ENCODE measurements at regions not wholly inside any gene's neighbourhood (a gene's known extent, or its start where the extent isn't known, plus 50 kb on each side); places are given as distances from the start of the nearest gene placed in this dataset.

DNA sequence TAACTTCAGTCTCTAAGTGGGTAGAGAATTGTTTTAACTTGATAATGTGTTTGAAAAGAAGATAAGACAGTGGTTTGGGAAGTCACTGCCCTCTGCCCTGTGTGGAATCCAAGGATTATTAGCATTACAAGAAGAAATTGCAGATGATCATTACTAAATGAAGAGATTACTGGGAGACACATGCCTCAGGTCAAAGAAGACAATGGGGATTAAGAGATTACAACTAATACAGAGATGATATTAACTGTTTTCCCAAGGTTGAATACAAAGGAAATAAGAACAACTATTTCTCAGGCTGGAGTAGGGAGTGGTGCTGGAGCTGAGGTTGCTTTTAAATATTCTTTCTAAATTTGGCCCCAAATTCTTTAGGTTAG, 166.0 kb downstream of the TRMT11 start:
- Histone ChIP-seq H3K27me3 (no peaks in the 10 kb centered on the region), H3K4me3 (ENCODE audit: low read depth, low read length) (no peak overlapping the region), H3K9me3 (no peaks in the 10 kb centered on the region; the same call in 1 of the 2 replicates), H3K4me1 (no peaks in the 10 kb centered on the region), H3K36me3 (no peaks in the 10 kb centered on the region)
- DNase-seq, result no peak
- TF ChIP-seq, protein P1, sequence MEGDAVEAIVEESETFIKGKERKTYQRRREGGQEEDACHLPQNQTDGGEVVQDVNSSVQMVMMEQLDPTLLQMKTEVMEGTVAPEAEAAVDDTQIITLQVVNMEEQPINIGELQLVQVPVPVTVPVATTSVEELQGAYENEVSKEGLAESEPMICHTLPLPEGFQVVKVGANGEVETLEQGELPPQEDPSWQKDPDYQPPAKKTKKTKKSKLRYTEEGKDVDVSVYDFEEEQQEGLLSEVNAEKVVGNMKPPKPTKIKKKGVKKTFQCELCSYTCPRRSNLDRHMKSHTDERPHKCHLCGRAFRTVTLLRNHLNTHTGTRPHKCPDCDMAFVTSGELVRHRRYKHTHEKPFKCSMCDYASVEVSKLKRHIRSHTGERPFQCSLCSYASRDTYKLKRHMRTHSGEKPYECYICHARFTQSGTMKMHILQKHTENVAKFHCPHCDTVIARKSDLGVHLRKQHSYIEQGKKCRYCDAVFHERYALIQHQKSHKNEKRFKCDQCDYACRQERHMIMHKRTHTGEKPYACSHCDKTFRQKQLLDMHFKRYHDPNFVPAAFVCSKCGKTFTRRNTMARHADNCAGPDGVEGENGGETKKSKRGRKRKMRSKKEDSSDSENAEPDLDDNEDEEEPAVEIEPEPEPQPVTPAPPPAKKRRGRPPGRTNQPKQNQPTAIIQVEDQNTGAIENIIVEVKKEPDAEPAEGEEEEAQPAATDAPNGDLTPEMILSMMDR (IDR thresholded peaks at IDR 0.05; ENCODE audit: low read depth, low read length), result no peak

DNA sequence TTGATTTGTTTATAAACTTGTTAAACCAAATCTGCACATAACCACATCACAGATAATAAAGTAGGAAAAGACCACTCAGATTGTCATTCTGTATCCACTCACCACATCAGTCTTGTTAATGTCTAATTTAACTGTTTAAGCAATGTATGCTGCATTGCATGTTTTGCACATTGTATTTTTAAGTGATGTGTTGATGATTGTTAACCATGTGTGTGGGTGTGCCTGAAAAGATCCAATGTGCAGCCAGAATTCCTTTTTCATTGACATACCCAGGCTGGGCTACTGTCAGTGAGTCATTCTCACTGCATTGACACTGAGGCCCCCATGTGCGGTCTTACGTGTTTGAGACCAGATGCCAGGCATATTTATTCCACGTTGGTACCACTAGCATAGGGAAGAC, 167.3 kb downstream of the TRMT11 start:
- Histone ChIP-seq H3K4me1 (no peaks in the 10 kb centered on the region), H3K9me3 (no peaks in the 10 kb centered on the region; the same call in 1 of the 2 replicates), H3K36me3 (no peaks in the 10 kb centered on the region), H3K27me3 (no peaks in the 10 kb centered on the region), H3K4me3 (ENCODE audit: low read depth, low read length) (no peak overlapping the region)
- no peak for DNase-seq
- TF ChIP-seq, protein P1 (IDR thresholded peaks at IDR 0.05; ENCODE audit: low read depth, low read length), result no peak

DNA sequence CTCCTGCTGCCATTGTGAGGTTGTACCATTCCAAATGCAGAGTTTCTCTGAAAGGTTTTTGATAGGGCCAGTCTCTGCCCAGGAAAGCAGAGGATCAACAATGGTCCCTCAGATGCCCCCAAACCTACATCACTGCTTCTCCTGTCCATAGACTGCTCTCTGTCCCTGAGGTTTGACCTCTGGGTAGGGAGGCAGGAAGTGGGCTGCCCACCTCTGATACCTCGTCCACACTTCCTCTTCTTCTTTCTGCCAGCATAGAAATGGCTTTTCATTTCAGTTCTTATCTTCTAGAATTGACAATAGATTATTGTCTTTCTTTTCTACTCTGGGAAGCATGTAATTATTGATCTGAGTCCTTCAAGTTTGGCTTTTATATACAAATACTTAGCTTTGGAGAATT, 170.6 kb downstream of the TRMT11 start:
- Histone ChIP-seq H3K9me3 (no peaks in the 10 kb centered on the region; the same call in 1 of the 2 replicates), H3K27me3 (no peaks in the 10 kb centered on the region), H3K36me3 (no peaks in the 10 kb centered on the region), H3K4me3 (ENCODE audit: low read depth, low read length) (no peak overlapping the region), H3K4me1 (no peaks in the 10 kb centered on the region)
- DNase-seq, result no peak
- TF ChIP-seq, protein P1 (IDR thresholded peaks at IDR 0.05; ENCODE audit: low read depth, low read length), result no peak

DNA sequence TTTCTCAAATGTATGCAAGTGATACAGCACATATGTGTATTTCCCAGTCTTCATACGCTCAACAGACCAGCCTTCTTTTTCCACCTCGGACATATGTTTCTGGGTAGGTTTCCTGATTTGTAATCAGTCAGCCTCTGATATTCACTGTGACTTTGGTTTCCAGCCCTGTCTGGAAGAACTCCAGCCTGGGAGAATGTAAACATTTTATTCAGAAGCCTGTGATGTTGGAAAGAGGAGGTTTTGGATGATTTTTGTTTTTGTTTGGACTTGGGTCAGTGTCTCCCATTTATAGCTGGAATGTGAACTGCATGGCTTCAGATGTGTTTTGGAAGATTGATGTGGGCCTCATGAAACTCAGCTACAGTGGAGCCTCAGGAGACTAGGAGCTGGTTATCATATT, 172.2 kb upstream of the CENPW start:
- H3K9me3 ChIP-seq, result no peaks in the 10 kb centered on the region
- no peaks in the 10 kb centered on the region for H3K27me3 ChIP-seq
- no peak for DNase-seq
- TF ChIP-seq, protein P1 (IDR thresholded peaks at IDR 0.05; ENCODE audit: low read depth, low read length), result no peak
- H3K4me3 ChIP-seq (ENCODE audit: low read depth, low read length), result no peak overlapping the region
- no peaks in the 10 kb centered on the region for H3K36me3 ChIP-seq
- no peaks in the 10 kb centered on the region for H3K4me1 ChIP-seq

DNA sequence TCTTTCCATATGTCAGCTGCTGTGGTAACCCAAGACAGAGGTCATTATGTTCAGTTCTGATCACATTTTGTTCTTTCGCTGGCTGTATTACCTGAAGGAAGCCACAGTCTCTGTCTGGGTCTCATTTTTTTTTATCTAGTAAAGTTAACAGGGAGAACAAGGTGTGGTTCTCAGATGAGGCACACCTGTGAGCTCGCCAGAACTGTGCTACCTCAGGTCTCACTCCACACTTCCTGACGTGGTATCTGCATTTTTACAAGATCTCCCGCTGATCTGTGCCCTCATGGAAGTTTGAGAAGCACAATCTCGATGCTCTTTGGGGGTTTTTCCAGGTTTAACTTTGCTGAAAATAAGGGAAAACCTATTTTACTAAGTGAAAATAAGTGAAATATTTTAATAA, 169.5 kb upstream of the CENPW start:
- Histone ChIP-seq H3K27me3 (no peaks in the 10 kb centered on the region), H3K4me3 (ENCODE audit: low read depth, low read length) (no peak overlapping the region), H3K4me1 (no peaks in the 10 kb centered on the region), H3K9me3 (no peaks in the 10 kb centered on the region), H3K36me3 (no peaks in the 10 kb centered on the region)
- DNase-seq, result no peak
- TF ChIP-seq, protein P1 (IDR thresholded peaks at IDR 0.05; ENCODE audit: low read depth, low read length), result no peak

DNA sequence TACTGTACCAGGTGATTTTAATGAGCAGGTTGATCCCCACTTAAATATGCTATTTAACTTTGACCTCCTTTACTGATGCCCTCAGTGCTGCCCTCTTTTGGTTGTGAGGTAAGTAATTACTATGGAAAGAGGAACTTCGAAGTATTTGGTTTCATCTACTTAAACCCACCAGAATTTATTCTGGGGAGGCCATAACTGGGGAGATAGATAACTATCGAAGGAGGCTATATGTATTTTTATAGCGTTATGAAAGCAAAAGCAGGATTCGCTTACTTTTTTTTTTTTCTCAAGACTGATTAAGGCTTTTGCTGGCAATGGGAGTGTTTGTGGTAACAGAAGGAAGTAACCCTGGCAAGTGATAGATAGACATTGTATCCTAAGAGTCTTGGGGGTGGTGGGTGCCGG, 168.9 kb upstream of the CENPW start:
- TF ChIP-seq, protein P1 (IDR thresholded peaks at IDR 0.05; ENCODE audit: low read depth, low read length), result peak; percentile 71
- Histone ChIP-seq H3K27me3 (no peaks in the 10 kb centered on the region), H3K4me1 (no peaks in the 10 kb centered on the region), H3K9me3 (no peaks in the 10 kb centered on the region), H3K4me3 (ENCODE audit: low read depth, low read length) (no peak overlapping the region), H3K36me3 (no peaks in the 10 kb centered on the region)
- DNase-seq, result peak; percentile 49

Data from BE2C (cell line).